ENCODE measurements at regions not wholly inside any gene's neighbourhood (a gene's known extent, or its start where the extent isn't known, plus 50 kb on each side); places are given as distances from the start of the nearest gene placed in this dataset.

GRCh38 chr2:19751631-19752030 is 150.2 kb downstream of the TTC32 start:
- TF ChIP-seq MAX (IDR thresholded peaks at IDR 0.05; ENCODE audit: low read depth, low read length) (no peak), TCF12 (IDR thresholded peaks at IDR 0.05; ENCODE audit: low read depth, low read length) (no peak), POLR2AphosphoS5 (IDR thresholded peaks at IDR 0.05; ENCODE audit: low read length) (no peak), POLR2AphosphoS2 (IDR thresholded peaks at IDR 0.05; ENCODE audit: low read depth, low read length) (no peak), ZNF274 (IDR thresholded peaks at IDR 0.05; ENCODE audit: insufficient read depth, insufficient read length) (no peak), ATF2 (IDR thresholded peaks at IDR 0.05; ENCODE audit: low read length) (no peak), CHD2 (IDR thresholded peaks at IDR 0.05; ENCODE audit: borderline replicate concordance, low read depth, low read length) (no peak), ZNF24 (IDR thresholded peaks at IDR 0.05) (no peak)

Data from GM12878 (cell line).